ENCODE measurements at regions not wholly inside any gene's neighbourhood (a gene's known extent, or its start where the extent isn't known, plus 50 kb on each side); places are given as distances from the start of the nearest gene placed in this dataset.

DNA sequence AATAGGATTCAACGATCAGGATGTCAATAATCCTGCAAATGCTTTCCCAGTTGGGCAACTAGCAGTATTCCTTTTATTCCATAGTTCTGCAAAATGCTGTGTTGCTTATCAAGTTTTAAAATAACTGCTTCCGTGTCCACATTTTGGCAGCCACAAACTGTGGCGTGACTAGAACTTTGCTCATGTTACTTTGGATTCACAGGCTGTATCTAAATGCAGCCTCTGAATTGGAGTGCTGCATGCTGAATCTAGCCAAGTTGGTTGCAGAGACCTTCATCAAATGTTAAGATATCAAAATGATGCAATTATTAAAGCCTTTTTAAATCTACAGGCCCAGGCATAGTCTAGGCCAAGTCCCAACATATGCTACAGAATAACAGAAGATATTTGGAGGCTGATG is 249.2 kb downstream of the NR2F1-AS1 start:
- Histone ChIP-seq H3K79me2 (ENCODE audit: control insufficient read depth, insufficient read depth, low read length) (no peaks in the 10 kb centered on the region), H3K4me2 (replicated peaks; ENCODE audit: low read depth, low read length, poor library complexity, severe bottlenecking) (no peak overlapping the region), H3K9me3 (ENCODE audit: control extremely low read depth in 1 of 3, control insufficient read depth in 2 of 3, insufficient read depth in 1 of 3, low read length in 2 of 3) (no peaks in the 10 kb centered on the region), H3K27ac (ENCODE audit: low read length in 2 of 2) (no peak overlapping the region), H3K36me3 (replicated peaks in 1 of 2; ENCODE audit: control extremely low read depth in 1 of 2, control insufficient read depth in 1 of 2, extremely low read depth in 1 of 2, insufficient read depth in 2 of 2, low read length in 1 of 2) (no peaks in the 10 kb centered on the region), H2AFZ (ENCODE audit: insufficient read depth, low read depth, low read length, poor library complexity, severe bottlenecking) (no peak overlapping the region), H4K20me1 (ENCODE audit: control insufficient read depth, insufficient read depth, low read length, poor library complexity, severe bottlenecking) (no peaks in the 10 kb centered on the region), H3K4me3 (ENCODE audit: control extremely low read depth in 1 of 5, extremely low read depth in 1 of 5, insufficient read depth in 1 of 5, low read depth in 2 of 5, low read length in 4 of 5) (no peak overlapping the region), H3K27me3 (replicated peaks in 1 of 4; ENCODE audit: control extremely low read depth in 1 of 4, control insufficient read depth in 3 of 4, insufficient read depth in 4 of 4, low read length in 3 of 4) (no peaks in the 10 kb centered on the region), H3K4me1 (ENCODE audit: control insufficient read depth in 2 of 2, insufficient read depth in 2 of 2, low read length in 2 of 2) (no peaks in the 10 kb centered on the region), H3K9ac (ENCODE audit: low read length) (no peak overlapping the region)
- WGBS (ENCODE audit: insufficient coverage): 69% methylated on average over 3 of the region's 3 CpGs
- no peak for ATAC-seq (ENCODE audit: low read depth)
- CTCF ChIA-PET: no interaction called here
- peaks cover 2% of the 10 kb centered on the region for H3K9me3 Mint-ChIP-seq (ENCODE audit: insufficient read depth)
- no peak overlapping the region for H3K27ac Mint-ChIP-seq
- no peak overlapping the region for H3K4me3 Mint-ChIP-seq
- H3K4me1 Mint-ChIP-seq: no peaks in the 10 kb centered on the region
- no peak for DNase-seq
- POLR2A ChIA-PET: no interaction called here
- no peaks in the 10 kb centered on the region for H3K27me3 Mint-ChIP-seq
- no peak for TF ChIP-seq EZH2 (IDR thresholded peaks at IDR 0.05; ENCODE audit: borderline replicate concordance, insufficient read depth, low read depth, low read length, poor library complexity, severe bottlenecking)
- no peak for TF ChIP-seq CTCF (IDR thresholded peaks at IDR 0.05)
- intact Hi-C loops (cut with micrococcal nuclease): no loop called here

GRCh38 chr5:93331241-93331640 is 249.8 kb downstream of the NR2F1-AS1 start:
- Histone ChIP-seq H3K27me3 (replicated peaks in 1 of 4; ENCODE audit: control extremely low read depth in 1 of 4, control insufficient read depth in 3 of 4, insufficient read depth in 4 of 4, low read length in 3 of 4) (no peaks in the 10 kb centered on the region), H3K4me2 (replicated peaks; ENCODE audit: low read depth, low read length, poor library complexity, severe bottlenecking) (no peak overlapping the region), H3K9me3 (ENCODE audit: control extremely low read depth in 1 of 3, control insufficient read depth in 2 of 3, insufficient read depth in 1 of 3, low read length in 2 of 3) (no peaks in the 10 kb centered on the region), H3K9ac (ENCODE audit: low read length) (no peak overlapping the region), H3K79me2 (ENCODE audit: control insufficient read depth, insufficient read depth, low read length) (no peaks in the 10 kb centered on the region), H4K20me1 (ENCODE audit: control insufficient read depth, insufficient read depth, low read length, poor library complexity, severe bottlenecking) (no peaks in the 10 kb centered on the region), H2AFZ (ENCODE audit: insufficient read depth, low read depth, low read length, poor library complexity, severe bottlenecking) (no peak overlapping the region), H3K36me3 (replicated peaks in 1 of 2; ENCODE audit: control extremely low read depth in 1 of 2, control insufficient read depth in 1 of 2, extremely low read depth in 1 of 2, insufficient read depth in 2 of 2, low read length in 1 of 2) (no peaks in the 10 kb centered on the region), H3K4me3 (ENCODE audit: control extremely low read depth in 1 of 5, extremely low read depth in 1 of 5, insufficient read depth in 1 of 5, low read depth in 2 of 5, low read length in 4 of 5) (no peak overlapping the region), H3K27ac (ENCODE audit: low read length in 2 of 2) (no peak overlapping the region), H3K4me1 (ENCODE audit: control insufficient read depth in 2 of 2, insufficient read depth in 2 of 2, low read length in 2 of 2) (no peaks in the 10 kb centered on the region)
- H3K27ac Mint-ChIP-seq: no peak overlapping the region
- TF ChIP-seq CTCF (IDR thresholded peaks at IDR 0.05) (no peak), EZH2 (IDR thresholded peaks at IDR 0.05; ENCODE audit: borderline replicate concordance, insufficient read depth, low read depth, low read length, poor library complexity, severe bottlenecking) (no peak)
- no peak overlapping the region for H3K4me3 Mint-ChIP-seq
- H3K4me1 Mint-ChIP-seq: no peaks in the 10 kb centered on the region
- ATAC-seq (ENCODE audit: low read depth) (no peak), DNase-seq (no peak)
- CTCF ChIA-PET: no interaction called here
- intact Hi-C loops (cut with micrococcal nuclease): no loop called here
- POLR2A ChIA-PET: no interaction called here
- H3K27me3 Mint-ChIP-seq: no peaks in the 10 kb centered on the region
- WGBS (ENCODE audit: insufficient coverage): no CpG with 5 or more reads among the region's 1 CpG
- H3K9me3 Mint-ChIP-seq (ENCODE audit: insufficient read depth): no peaks in the 10 kb centered on the region

Data from B cell (primary cell).